GM19239 (cell line): ENCODE measurements at regions not wholly inside any gene's neighbourhood (a gene's known extent, or its start where the extent isn't known, plus 50 kb on each side); places are given as distances from the start of the nearest gene placed in this dataset.

Source experiments
- DNase-seq: peaks from one replicate; pipeline ENCODE4 v3.0.0; 2011; ENCODE audit warnings: low spot score; ENCODE audit not compliant: insufficient read length
- FAIRE-seq: peaks from 2 replicates; lab custom pipeline; 2011; peaks lifted over from hg19 to GRCh38; lab: Jason Lieb, UNC

- DNase-seq: no peak
- FAIRE-seq: no peak
Measured at GRCh38 chr6:164216839-164217238, 802.3 kb downstream of the QKI start.

DNA sequence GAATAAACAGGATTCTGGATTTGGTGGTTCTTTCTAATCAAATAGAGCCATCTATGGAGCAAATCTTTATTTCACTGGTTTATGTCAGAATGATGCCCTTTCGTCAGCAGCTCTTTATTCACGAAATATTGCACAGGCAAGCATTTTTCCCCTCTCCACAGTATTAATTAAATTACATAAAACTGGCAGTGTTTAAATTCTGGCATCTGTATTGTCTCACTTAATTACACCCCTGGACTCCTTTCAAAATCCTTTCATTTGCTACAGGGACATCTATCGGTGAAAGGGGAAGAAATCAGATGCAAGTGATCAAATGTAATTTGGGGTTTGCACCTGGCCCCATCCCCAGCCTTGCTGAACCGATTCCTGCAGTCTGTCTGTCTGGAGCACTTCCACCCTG lies 801.9 kb downstream of the QKI start:
- FAIRE-seq (no peak), DNase-seq (no peak)

GRCh38 chr6:164214066-164214465 lies 799.5 kb downstream of the QKI start:
- FAIRE-seq (no peak), DNase-seq (no peak)

DNA sequence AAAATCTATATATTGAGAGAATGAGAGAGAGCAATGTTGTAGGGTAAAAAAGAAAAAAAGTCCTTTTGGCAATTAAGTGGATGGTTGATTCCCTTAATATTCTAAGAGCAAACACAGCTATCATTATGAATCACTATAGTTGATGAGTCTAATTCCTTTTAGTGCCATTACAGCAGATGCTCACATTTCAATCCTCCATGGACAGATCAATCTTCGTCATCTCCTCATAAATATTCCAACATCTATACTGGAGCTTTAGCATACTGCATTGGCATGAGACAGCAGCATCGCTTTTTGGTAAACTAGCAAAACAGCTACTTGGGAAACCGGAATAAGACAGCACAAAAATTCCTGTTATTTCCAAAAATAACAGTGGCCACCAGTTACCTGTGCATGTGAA lies 796.7 kb downstream of the QKI start:
- FAIRE-seq (no peak), DNase-seq (no peak)

DNA sequence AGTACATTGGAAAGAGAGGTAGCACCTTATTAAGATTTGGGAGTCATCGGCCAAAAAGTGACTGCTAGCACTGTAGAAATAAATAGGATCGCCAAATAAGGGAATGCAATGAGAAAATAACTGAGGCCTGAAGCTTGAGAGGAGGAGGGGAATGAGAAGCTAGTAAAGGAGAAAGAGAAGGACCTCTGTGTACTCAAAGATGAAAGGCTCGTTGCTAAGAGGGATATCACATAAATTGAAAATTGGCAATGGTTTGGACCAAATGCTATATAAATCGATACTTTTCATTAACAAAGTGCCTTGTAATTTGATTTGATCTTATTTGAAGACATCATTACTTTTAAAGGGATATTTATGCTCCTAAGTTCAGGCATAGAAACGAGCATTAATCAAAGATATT lies 796.3 kb downstream of the QKI start:
- no peak for FAIRE-seq

DNA sequence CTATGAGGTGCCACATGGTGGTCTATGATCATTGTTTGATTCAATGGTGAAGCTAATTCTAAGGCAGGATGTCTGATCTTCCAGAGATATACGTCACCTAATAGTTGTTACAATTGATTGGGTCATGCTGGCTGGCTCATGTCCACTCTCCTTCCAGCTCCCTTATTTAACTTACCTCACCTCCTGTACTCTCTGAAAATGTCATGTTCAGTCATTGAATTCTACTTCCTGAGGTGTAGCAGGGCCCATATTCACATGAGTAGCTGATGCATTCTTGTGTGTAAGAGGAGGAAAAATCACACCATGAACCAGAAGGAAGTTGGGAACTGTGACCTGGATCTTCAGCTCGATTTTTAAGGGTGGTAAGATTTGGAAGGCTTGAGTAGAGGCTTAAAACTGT lies 795.8 kb downstream of the QKI start:
- DNase-seq (no peak), FAIRE-seq (no peak)

More for the DNA sequence above, 796.3 kb downstream of the QKI start:
- no peak for DNase-seq

DNA sequence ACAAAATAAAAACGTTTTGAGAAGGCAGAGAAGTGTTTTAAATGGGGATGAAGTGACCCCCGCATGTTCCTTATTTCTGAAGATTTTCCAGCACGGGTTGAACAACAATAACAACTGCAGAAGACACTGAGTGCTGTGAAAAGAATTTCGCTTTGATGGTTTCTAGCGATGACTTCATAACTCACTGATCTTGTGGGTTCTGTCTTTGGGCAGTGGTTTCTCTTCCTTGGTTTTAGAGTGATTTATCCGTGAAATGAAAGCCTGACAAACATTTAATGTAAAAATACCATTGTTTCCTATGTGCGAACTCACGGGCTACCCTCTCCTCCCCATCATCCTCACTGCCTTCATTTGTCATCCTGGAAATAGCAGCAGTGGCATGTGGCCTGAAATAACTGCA lies 793.9 kb downstream of the QKI start:
- no peak for FAIRE-seq
- DNase-seq: no peak

GRCh38 chr6:164206807-164207423 lies 792.4 kb downstream of the QKI start:
- DNase-seq (no peak), FAIRE-seq (no peak)

DNA sequence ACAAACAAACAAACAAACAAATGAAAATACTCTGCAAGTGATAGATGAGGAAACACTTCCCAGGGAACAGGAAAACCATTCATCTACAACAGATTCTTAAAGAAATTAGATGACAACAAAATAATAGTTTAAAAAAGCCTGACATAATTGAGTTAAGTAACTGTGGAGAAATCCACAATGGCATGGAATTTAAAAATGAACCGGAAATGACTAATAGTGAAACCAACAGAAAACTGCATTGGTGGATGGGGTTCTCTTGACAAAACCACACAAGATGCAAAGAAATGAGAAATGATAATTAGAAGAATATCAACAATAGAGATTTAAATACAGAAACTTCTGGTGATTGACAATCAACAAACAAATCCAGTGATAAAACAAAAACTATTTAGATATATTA lies 785.6 kb downstream of the QKI start:
- no peak for DNase-seq
- no peak for FAIRE-seq

DNA sequence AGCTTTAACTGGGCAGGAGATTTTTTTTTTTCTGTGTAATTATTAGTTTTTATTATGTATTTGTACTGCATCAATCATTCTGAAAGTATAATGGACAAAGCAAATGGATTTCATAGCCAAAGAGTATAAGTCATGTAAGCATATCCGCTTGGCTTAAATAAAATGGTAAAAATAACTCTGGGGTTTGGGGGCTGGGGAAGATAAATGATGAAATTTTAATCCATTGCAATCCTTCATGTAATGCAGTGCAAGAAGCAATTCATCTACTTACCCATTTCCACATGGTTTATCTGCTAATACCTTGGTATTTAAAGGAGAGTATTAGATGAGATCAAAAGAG lies 781.4 kb downstream of the QKI start:
- no peak for FAIRE-seq

GRCh38 chr6:164195278-164195941 lies 780.9 kb downstream of the QKI start:
- DNase-seq (no peak), FAIRE-seq (no peak)

More for the DNA sequence above, 781.4 kb downstream of the QKI start:
- no peak for DNase-seq

DNA sequence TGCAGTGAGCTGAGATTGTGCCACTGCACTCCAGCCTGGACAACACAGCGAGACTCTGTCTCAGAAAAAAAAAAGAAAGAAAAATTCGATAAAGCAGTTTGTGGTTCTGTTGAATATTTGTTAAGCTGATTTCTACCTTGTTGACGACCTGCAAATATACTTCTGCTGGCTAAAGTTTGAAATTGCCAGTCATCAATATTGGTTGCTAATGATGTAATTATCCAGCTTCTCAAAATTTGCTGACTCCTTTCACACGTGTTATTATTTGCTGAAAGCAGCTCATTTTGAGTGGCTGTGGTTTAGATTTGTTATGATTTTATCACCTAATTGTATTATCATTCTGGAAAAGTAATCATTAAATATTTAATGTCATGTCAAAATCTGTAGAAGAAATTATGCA lies 774.3 kb downstream of the QKI start:
- FAIRE-seq (no peak), DNase-seq (no peak)

DNA sequence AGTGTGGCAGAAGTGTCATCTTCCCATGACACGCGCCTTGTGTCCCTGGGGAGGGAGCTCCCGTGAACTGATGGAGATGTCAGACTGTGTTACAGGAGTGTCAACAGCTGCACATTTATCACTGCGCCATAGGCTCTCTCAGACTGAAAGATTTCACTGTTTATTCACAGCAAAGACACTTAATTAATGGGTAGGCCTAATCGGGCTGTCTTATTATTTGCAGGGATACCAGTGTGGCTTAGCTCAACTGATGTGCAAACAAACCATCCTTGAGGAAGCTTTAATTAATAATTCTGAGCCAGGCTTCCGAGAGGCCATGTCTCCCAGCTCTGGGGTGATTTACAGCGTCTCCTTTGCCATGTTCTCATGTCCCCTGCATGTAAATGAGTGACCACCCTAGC lies 771.0 kb downstream of the QKI start:
- no peak for FAIRE-seq
- DNase-seq: no peak

DNA sequence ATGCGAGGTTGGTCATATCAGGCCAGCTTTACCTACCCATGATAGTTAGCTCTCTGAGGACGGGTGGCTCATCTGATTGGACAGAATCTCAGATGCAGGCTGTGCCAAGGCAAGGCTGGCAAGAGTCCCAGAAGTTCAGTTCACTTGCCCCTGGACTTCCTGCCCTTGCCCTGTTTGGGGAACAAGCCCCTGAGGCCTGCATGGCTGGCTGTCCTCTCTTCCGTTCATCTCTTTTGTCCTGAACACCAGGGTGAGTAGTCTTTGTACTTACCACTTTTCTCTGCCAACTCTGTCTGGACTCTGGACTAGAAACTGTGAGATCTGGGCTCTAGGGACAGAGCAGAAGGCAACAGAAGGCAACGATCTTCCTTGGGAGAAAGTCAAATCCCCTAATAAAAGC lies 769.9 kb downstream of the QKI start:
- DNase-seq (no peak), FAIRE-seq (no peak)

DNA sequence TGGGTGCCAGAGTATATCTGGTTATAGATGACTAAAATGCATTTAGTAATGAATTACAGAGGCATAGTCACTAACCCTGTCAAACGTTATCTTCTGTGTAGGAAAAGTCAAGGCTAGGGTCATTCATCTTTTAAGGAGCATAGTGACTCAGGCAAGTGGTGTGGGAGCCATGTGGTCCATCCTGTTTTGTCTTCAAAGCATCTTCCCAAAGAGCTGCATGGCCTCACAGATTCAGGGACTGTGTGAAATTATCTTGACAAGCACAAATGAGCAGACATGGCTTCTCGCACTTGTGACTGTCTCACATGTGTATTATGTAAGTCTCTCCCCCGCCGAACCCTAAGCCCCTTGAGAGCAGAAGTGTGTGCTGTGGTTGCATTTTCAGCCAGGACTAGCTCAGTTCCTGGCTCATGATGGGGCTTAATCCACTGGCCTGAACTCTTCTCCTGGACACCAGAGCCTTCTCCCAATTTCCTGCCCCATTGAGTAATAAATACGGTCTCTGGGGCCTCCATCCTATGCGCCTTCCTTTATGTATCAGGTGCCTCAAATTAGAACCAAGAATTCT lies 769.1 kb downstream of the QKI start:
- no peak for FAIRE-seq

GRCh38 chr6:164178679-164179332 lies 764.3 kb downstream of the QKI start:
- DNase-seq (no peak), FAIRE-seq (no peak)

More for the DNA sequence above, 769.1 kb downstream of the QKI start:
- DNase-seq: no peak

GRCh38 chr6:164169355-164169754 lies 754.8 kb downstream of the QKI start:
- FAIRE-seq (no peak), DNase-seq (no peak)

GRCh38 chr6:164168595-164168994 lies 754.1 kb downstream of the QKI start:
- FAIRE-seq (no peak), DNase-seq (no peak)

DNA sequence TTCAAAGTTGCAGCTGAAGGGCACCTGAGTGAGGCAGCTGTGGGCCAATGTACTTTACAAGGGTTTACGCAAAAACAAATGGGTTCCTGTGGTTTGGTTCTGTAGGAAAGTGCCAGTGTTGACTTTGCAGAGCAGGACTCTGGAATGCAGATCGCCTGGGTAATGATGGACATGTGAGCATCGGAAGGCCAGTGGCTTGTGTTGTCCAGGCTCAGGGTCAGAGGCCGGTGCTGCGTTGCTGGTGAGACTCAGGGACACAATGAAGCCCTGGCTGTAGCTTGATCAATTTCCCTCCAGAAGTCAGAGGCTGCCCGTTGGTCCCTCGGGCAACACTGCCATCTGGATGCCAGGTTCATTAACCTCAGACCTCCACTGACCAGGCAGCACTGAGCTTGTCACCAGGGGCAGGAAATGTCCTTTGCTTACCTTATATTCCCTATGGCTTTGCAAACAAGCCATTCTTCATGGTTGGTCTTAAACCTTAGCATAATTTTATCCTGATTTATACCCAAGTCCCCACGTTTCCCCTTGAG lies 753.4 kb downstream of the QKI start:
- DNase-seq (no peak), FAIRE-seq (no peak)

GRCh38 chr6:164166996-164167395 lies 752.5 kb downstream of the QKI start:
- FAIRE-seq (no peak), DNase-seq (no peak)

DNA sequence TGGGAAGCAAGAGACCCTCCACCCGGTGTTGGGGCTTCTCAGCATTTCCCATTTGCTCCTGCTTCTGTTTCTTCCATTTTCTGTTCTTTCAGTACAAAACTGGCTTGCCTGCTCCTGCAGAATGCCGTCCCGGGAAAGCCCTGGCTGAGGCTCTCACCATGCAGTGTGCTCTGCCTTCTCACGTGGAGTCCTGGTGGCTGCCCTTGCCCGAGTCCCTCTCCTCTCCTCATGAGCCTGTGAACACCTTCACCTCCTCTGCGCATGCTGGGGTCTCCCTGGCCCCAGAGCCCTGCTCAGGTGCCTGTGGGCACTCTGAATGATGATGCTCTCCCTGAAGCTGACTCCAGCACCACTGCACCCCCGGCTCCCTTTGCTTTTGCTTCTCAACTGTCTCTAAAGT lies 752.0 kb downstream of the QKI start:
- FAIRE-seq (no peak), DNase-seq (no peak)
